A549 (cell line): ENCODE measurements at regions not wholly inside any gene's neighbourhood (a gene's known extent, or its start where the extent isn't known, plus 50 kb on each side); places are given as distances from the start of the nearest gene placed in this dataset.

Experiments
- ATAC-seq, 2 experiments: fragments of 200-7000 bp in 1 of 2; fragments of >200 bp in 1 of 2; cut with Nextera tagmentation in 1 of 2; cut with Tn5 transposase in 1 of 2; 3 replicates each; pipeline versions ENCODE4 v1.8.0 to v1.9.1; 2018 to 2020; ENCODE audit warnings: mild to moderate bottlenecking in 1 of 2, moderate library complexity in 1 of 2
- CTCF ChIA-PET: fragments of 300-600 bp; sonication (Branson Sonifier 250); formaldehyde crosslinking; extraction: SDS; loops from one replicate; lab custom pipeline; 2021; ENCODE audit warnings: antibody characterized with exemption, inconsistent platforms; lab: Yijun Ruan, JAX
- POLR2A ChIA-PET: fragments of 350-600 bp; formaldehyde crosslinking; extraction: SDS; loops from one replicate; lab custom pipeline; 2021; ENCODE audit warnings: antibody characterized with exemption, inconsistent platforms; lab: Yijun Ruan, JAX
- DNase-seq, 2 experiments: peaks; one replicate each; pipeline versions ENCODE4 v3.0.0 to v3.0.0-alpha.2; 2011 to 2016; ENCODE audit warnings: low read depth in 1 of 2, low spot score in 1 of 2
- FAIRE-seq: peaks from 2 replicates; lab custom pipeline; 2011; peaks lifted over from hg19 to GRCh38; lab: Jason Lieb, UNC
- H3K27ac ChIP-seq, 2 experiments: fragments of >200 bp; sonication (Bioruptor Twin); formaldehyde crosslinking; 3 replicates each; pipeline ENCODE4 v1.5.1; 2016 to 2017
- H3K4me1 ChIP-seq: fragments of >200 bp; sonication (Bioruptor Twin); formaldehyde crosslinking; 3 replicates; pipeline ENCODE4 v1.6.1; 2016
- H3K4me2 ChIP-seq: fragments of >200 bp; sonication (Bioruptor Twin); formaldehyde crosslinking; 3 replicates; pipeline ENCODE4 v1.6.1; 2016
- H3K4me3 ChIP-seq: fragments of >200 bp; sonication (Bioruptor Twin); formaldehyde crosslinking; 3 replicates; pipeline ENCODE4 v1.5.1; 2016
- H3K9me3 ChIP-seq: fragments of >200 bp; sonication (Bioruptor Twin); formaldehyde crosslinking; 3 replicates; pipeline ENCODE4 v1.6.1; 2016
- ATOH8 ChIP-seq: fragments of 250-450 bp; sonication (Bioruptor Pico); IDR thresholded peaks from 2 replicates; pipeline ENCODE4 v1.5.0; 2020; ENCODE audit warnings: low read depth, mild to moderate bottlenecking, moderate library complexity
- BCL3 ChIP-seq: fragments of >200 bp; sonication (Bioruptor Twin); formaldehyde crosslinking; IDR thresholded peaks from 3 replicates; pipeline ENCODE4 v1.6.1; 2016
- CBX2 ChIP-seq: fragments of 200-600 bp; sonication (generic); IDR thresholded peaks from 2 replicates; pipeline ENCODE4 v1.6.1; 2016; ENCODE audit warnings: low read depth, mild to moderate bottlenecking, borderline replicate concordance
- EHMT2 ChIP-seq: fragments of 200-600 bp; sonication (generic); IDR thresholded peaks from 2 replicates; pipeline ENCODE4 v1.6.1; 2016; ENCODE audit warnings: antibody characterized with exemption, low read depth, mild to moderate bottlenecking, moderate library complexity
- HES2 ChIP-seq: fragments of >200 bp; sonication (Bioruptor Twin); formaldehyde crosslinking; IDR thresholded peaks from 2 replicates; pipeline ENCODE4 v1.6.1; 2016
- HMGXB4 ChIP-seq: fragments of 250-450 bp; sonication (Bioruptor Pico); IDR thresholded peaks from 2 replicates; pipeline ENCODE4 v1.5.0; 2021; ENCODE audit warnings: mild to moderate bottlenecking, moderate library complexity, borderline replicate concordance
- HOXB5 ChIP-seq: fragments of 250-450 bp; sonication (Bioruptor Pico); IDR thresholded peaks from 2 replicates; pipeline ENCODE4 v1.5.0; 2020; ENCODE audit warnings: mild to moderate bottlenecking, moderate library complexity
- JUNB ChIP-seq: fragments of >200 bp; sonication (Bioruptor Twin); formaldehyde crosslinking; IDR thresholded peaks from 2 replicates; pipeline ENCODE4 v1.6.1; 2016
- KDM1A ChIP-seq: fragments of 200-600 bp; sonication (generic); IDR thresholded peaks from 2 replicates; pipeline ENCODE4 v1.6.1; 2016; ENCODE audit warnings: low read depth, mild to moderate bottlenecking
- KDM5A ChIP-seq: fragments of 200-600 bp; sonication (generic); IDR thresholded peaks from 2 replicates; pipeline ENCODE4 v1.6.1; 2016; ENCODE audit warnings: antibody characterized with exemption, mild to moderate bottlenecking
- MAFK ChIP-seq: fragments of 450-650 bp; IDR thresholded peaks from 2 replicates; pipeline ENCODE4 v1.6.1; 2014; ENCODE audit not compliant: partially characterized antibody
- MAZ ChIP-seq: fragments of 150-350 bp; IDR thresholded peaks from 2 replicates; pipeline ENCODE4 v1.6.1; 2014; ENCODE audit warnings: antibody characterized with exemption, low read depth, low read length, borderline replicate concordance
- MYC ChIP-seq: IDR thresholded peaks from 2 replicates; pipeline ENCODE4 v1.6.1; 2012; ENCODE audit warnings: mild to moderate bottlenecking, inconsistent platforms, low read length, improper control_type of control experiment, borderline replicate concordance
- NFE2L2 ChIP-seq: fragments of 150-350 bp; conservative IDR thresholded peaks from 2 replicates; pipeline ENCODE4 v1.6.1; 2014; ENCODE audit warnings: low read length
- POLR2A ChIP-seq: IDR thresholded peaks from 2 replicates; pipeline ENCODE4 v1.6.1; 2012; ENCODE audit warnings: mild to moderate bottlenecking, low read length
- POLR2AphosphoS2 ChIP-seq: conservative IDR thresholded peaks from 2 replicates; pipeline ENCODE4 v1.6.1; 2012; ENCODE audit warnings: low read length, improper control_type of control experiment, inconsistent platforms
- RARB ChIP-seq: fragments of 250-450 bp; sonication (Bioruptor Pico); IDR thresholded peaks from 2 replicates; pipeline ENCODE4 v1.8.0; 2021; ENCODE audit warnings: mild to moderate bottlenecking, moderate library complexity
- REST ChIP-seq: fragments of 200-600 bp; sonication (generic); IDR thresholded peaks from 2 replicates; pipeline ENCODE4 v1.6.1; 2016; ENCODE audit warnings: antibody characterized with exemption, mild to moderate bottlenecking, moderate library complexity
- RNF2 ChIP-seq: fragments of 200-600 bp; sonication (generic); IDR thresholded peaks from 2 replicates; pipeline ENCODE4 v1.6.1; 2016; ENCODE audit warnings: low read depth, mild to moderate bottlenecking, antibody characterized with exemption, moderate library complexity, borderline replicate concordance
- SMC3 ChIP-seq: fragments of >200 bp; sonication (Bioruptor Twin); formaldehyde crosslinking; IDR thresholded peaks from 3 replicates; pipeline ENCODE4 v1.6.1; 2018; ENCODE audit warnings: inconsistent platforms
- USF2 ChIP-seq: fragments of 450-650 bp; IDR thresholded peaks from 2 replicates; pipeline ENCODE4 v1.6.1; 2014; ENCODE audit warnings: antibody characterized with exemption
- WGBS: methylation state at CpG from one replicate; pipeline ENCODE4 v1.1.6; 2017; ENCODE audit errors: missing lambda C conversion rate; 5-methylcytosine and 5-hydroxymethylcytosine counted together

GRCh38 chr6:133099573-133099972 is 141.6 kb upstream of the EYA4 start (continued):
- no peak for TF ChIP-seq HMGXB4 (CRISPR knock-in tag)
- TF ChIP-seq RARB (CRISPR knock-in tag), result no peak
- no peak for TF ChIP-seq POLR2A
- 0 out of 2 replicates have a peak, but pooled peaks have one; percentile 15 for TF ChIP-seq JUNB
- TF ChIP-seq RNF2, result no peak
- TF ChIP-seq MAZ, result no peak
- no peak for TF ChIP-seq MYC
- no peak for TF ChIP-seq MAFK
- TF ChIP-seq REST, result no peak
- no peak for TF ChIP-seq BCL3
- TF ChIP-seq KDM5A, result no peak
- TF ChIP-seq ATOH8, result no peak

- POLR2A ChIA-PET, result no interaction called here
- Histone ChIP-seq H3K4me2 (no peak overlapping the region), H3K4me1 (peaks cover 15% of the 10 kb centered on the region; the same call in 2 of the 3 replicates), H3K27ac (no peak overlapping the region), H3K4me3 (no peak overlapping the region), H3K9me3 (no peaks in the 10 kb centered on the region)
- CTCF ChIA-PET, result interaction anchor here (0.6 kb wide), 1 partner anchor 733 kb away, joined by 3 read pairs; no protein-coding TSS in a partner anchor
- no peak for TF ChIP-seq SMC3
- TF ChIP-seq NFE2L2, result no peak
- TF ChIP-seq KDM1A, result no peak
- TF ChIP-seq USF2, result no peak
- WGBS, result 68% methylated on average over 3 of the region's 3 CpGs
- FAIRE-seq (no peak), ATAC-seq (no peak), DNase-seq (no peak)
Measured at GRCh38 chr6:133100865-133101264, 140.3 kb upstream of the EYA4 start.

GRCh38 chr6:133101790-133102189 is 139.4 kb upstream of the EYA4 start:
- Histone ChIP-seq H3K4me3 (no peak overlapping the region), H3K4me2 (no peak overlapping the region)
- POLR2A ChIA-PET, result no interaction called here
- DNase-seq, result no peak
- TF ChIP-seq HOXB5 (CRISPR knock-in tag), result no peak
- no peak for TF ChIP-seq POLR2AphosphoS2
- TF ChIP-seq CBX2, result no peak
- no peak for TF ChIP-seq EHMT2
- no peak for TF ChIP-seq HES2
- TF ChIP-seq, all 56 proteins: peak for 0
- CTCF ChIA-PET, result no interaction called here
- H3K27ac ChIP-seq, result no peak overlapping the region
- no peak for ATAC-seq
- no peak for FAIRE-seq
- H3K9me3 ChIP-seq, result no peaks in the 10 kb centered on the region
- peaks cover 15% of the 10 kb centered on the region; the same call in 2 of the 3 replicates for H3K4me1 ChIP-seq
